Endothelial cell of umbilical vein (primary cell): ENCODE measurements at regions not wholly inside any gene's neighbourhood (a gene's known extent, or its start where the extent isn't known, plus 50 kb on each side); places are given as distances from the start of the nearest gene placed in this dataset.

Experiments
- BruUV-seq: library from RNA; stranded (reverse); fragments of 400-500 nt; replicated peaks from 2 replicates; lab custom pipeline; 2021; lab: Mats Ljungman, UMichigan
- CTCF ChIA-PET: fragments of 300-600, 350-600 bp; sonication (Branson Sonifier 250); formaldehyde crosslinking; loops from one replicate; lab custom pipeline; 2021; ENCODE audit warnings: antibody characterized with exemption, inconsistent platforms; lab: Charles Lee
- POLR2A ChIA-PET: fragments of 300-600, 350-600 bp; sonication (Branson Sonifier 250); formaldehyde crosslinking; loops from one replicate; lab custom pipeline; 2021; ENCODE audit warnings: antibody characterized with exemption, inconsistent platforms; lab: Charles Lee
- DNase-seq: peaks from one replicate; pipeline ENCODE4 v3.0.0-alpha.2; 2011; ENCODE audit warnings: low read depth, low spot score
- FAIRE-seq: peaks from 2 replicates; lab custom pipeline; 2011; peaks lifted over from hg19 to GRCh38; lab: Jason Lieb, UNC
- H2AFZ ChIP-seq: 2 replicates; pipeline ENCODE4 v1.6.0; 2012; ENCODE audit warnings: low read depth, low read length, control low read depth, inconsistent platforms
- H3K27ac ChIP-seq: 2 replicates; pipeline ENCODE4 v1.5.1; 2011; ENCODE audit warnings: low read depth, mild to moderate bottlenecking, control low read depth, low read length, moderate library complexity; ENCODE audit not compliant: insufficient read depth
- H3K27me3 ChIP-seq, 2 experiments: 2 replicates each; pipeline versions ENCODE4 v1.6.0 to v1.6.1; 2011; ENCODE audit warnings: low read length in 2 of 2, mixed read lengths in 1 of 2; ENCODE audit not compliant: control insufficient read depth in 2 of 2, insufficient read depth in 2 of 2
- H3K36me3 ChIP-seq, 2 experiments: 2 replicates in 1 of 2; 3 replicates in 1 of 2; pipeline ENCODE4 v1.5.1; 2011; ENCODE audit warnings: low read length in 2 of 2, mild to moderate bottlenecking in 1 of 2, moderate library complexity in 1 of 2; ENCODE audit not compliant: control insufficient read depth in 2 of 2, insufficient read depth in 2 of 2; ENCODE audit errors: extremely low read depth in 1 of 2
- H3K4me1 ChIP-seq: 3 replicates; pipeline ENCODE4 v1.5.1; 2011; ENCODE audit warnings: mild to moderate bottlenecking, low read length; ENCODE audit not compliant: control insufficient read depth, insufficient read depth; ENCODE audit errors: extremely low read depth
- H3K4me2 ChIP-seq: 2 replicates; pipeline ENCODE4 v1.6.1; 2011; ENCODE audit warnings: low read length, control low read depth, mixed read lengths; ENCODE audit not compliant: insufficient read depth
- H3K4me3 ChIP-seq, 3 experiments: fragments of 200-600 bp in 1 of 3; sonication (generic), shearing (Covaris generic) in 1 of 3; replicated peaks in 1 of 3; 2 replicates each; pipeline ENCODE4 v1.5.1; 2011 to 2016; ENCODE audit warnings: control low read depth in 3 of 3, low read length in 3 of 3, mild to moderate bottlenecking in 2 of 3, inconsistent platforms in 1 of 3, low read depth in 1 of 3, moderate library complexity in 1 of 3; ENCODE audit not compliant: insufficient read depth in 1 of 3
- H3K79me2 ChIP-seq: 2 replicates; pipeline ENCODE4 v1.6.0; 2012; ENCODE audit warnings: low read length, inconsistent platforms; ENCODE audit not compliant: control insufficient read depth, insufficient read depth
- H3K9ac ChIP-seq: replicated peaks from 2 replicates; pipeline ENCODE3; 2011; ENCODE audit warnings: low read length, control low read depth; ENCODE audit not compliant: insufficient read depth; ENCODE audit errors: extremely low read depth
- H3K9me1 ChIP-seq: replicated peaks from 3 replicates; pipeline ENCODE4 v1.6.0; 2011; ENCODE audit warnings: mild to moderate bottlenecking, low read length; ENCODE audit not compliant: control insufficient read depth, insufficient read depth; ENCODE audit errors: extremely low read depth
- H3K9me3 ChIP-seq: replicated peaks from 2 replicates; pipeline ENCODE4 v1.5.1; 2012; ENCODE audit warnings: low read length, inconsistent platforms; ENCODE audit not compliant: control insufficient read depth, insufficient read depth
- H4K20me1 ChIP-seq: replicated peaks from 2 replicates; pipeline ENCODE3; 2011; ENCODE audit warnings: mild to moderate bottlenecking, low read length; ENCODE audit not compliant: control insufficient read depth, insufficient read depth; ENCODE audit errors: extremely low read depth
- EZH2 ChIP-seq: IDR thresholded peaks from 2 replicates; pipeline ENCODE4 v1.6.1; 2012; ENCODE audit warnings: borderline replicate concordance, low read depth, mild to moderate bottlenecking, moderate library complexity, low read length, inconsistent platforms; ENCODE audit not compliant: severe bottlenecking
- FOS ChIP-seq: IDR thresholded peaks from 2 replicates; pipeline ENCODE4 v1.6.1; 2011; ENCODE audit warnings: mild to moderate bottlenecking, low read length, moderate library complexity, borderline replicate concordance; ENCODE audit not compliant: insufficient read depth
- GATA2 ChIP-seq: IDR thresholded peaks from 2 replicates; pipeline ENCODE4 v1.7.0; 2011; ENCODE audit warnings: low read depth, mild to moderate bottlenecking, moderate library complexity, mixed read lengths, low read length; ENCODE audit not compliant: insufficient read length, insufficient read depth
- MAX ChIP-seq: IDR thresholded peaks from 2 replicates; pipeline ENCODE4 v1.6.1; 2011; ENCODE audit not compliant: insufficient read depth, insufficient read length
- MYC ChIP-seq: IDR thresholded peaks from one replicate; pipeline ENCODE4 v1.6.1; 2011; ENCODE audit warnings: mild to moderate bottlenecking, low read depth, low read length
- POLR2AphosphoS5 ChIP-seq: IDR thresholded peaks from 2 replicates; pipeline ENCODE4 v1.6.1; 2012; ENCODE audit warnings: low read depth, mild to moderate bottlenecking, control low read depth, low read length, moderate library complexity; ENCODE audit not compliant: insufficient read depth
- dilution Hi-C: fragments of 300-500 bp; cut with MboI; formaldehyde crosslinking; loops from one replicate; pipeline ENCODE4 v1.15.0; 2019; ENCODE audit warnings: low sequenced_read_pairs; ENCODE audit not compliant: extremely low pct_ligation_motif_present
- intact Hi-C: fragments of 100-400 bp; cut with micrococcal nuclease; formaldehyde crosslinking; loops from one replicate; pipeline ENCODE4 v1.10.0; 2022
- TF ChIP-seq, protein P1 (sequence below), 2 donors: IDR thresholded peaks; 1 replicate in 1 of 2; 2 replicates in 1 of 2; pipeline ENCODE4 v1.5.1; 2011; ENCODE audit warnings: low read length in 2 of 2, mild to moderate bottlenecking in 2 of 2, moderate library complexity in 2 of 2, control low read depth in 1 of 2, inconsistent platforms in 1 of 2, low read depth in 1 of 2; ENCODE audit not compliant: insufficient read depth in 1 of 2; ENCODE audit errors: extremely low read depth in 1 of 2

DNA sequence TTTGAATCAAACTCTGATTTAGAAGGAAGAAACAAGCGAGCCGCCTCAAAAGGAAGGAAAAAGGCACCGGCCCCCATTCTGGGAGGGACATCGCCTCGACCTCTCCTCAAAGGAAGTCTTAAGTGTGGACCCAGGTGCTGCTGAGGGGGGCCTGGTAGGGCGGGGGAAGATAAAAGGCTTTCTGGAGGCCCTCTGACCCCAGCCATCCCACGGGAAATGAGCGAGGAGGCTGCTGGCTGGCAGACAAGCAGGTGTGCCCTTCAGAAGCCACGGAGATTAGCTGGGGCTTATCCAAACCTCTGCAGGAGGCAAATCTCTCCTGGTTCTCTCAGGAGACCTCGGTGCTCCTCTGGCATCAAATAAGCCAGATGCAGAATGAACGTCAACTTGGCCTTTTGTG lies 171.4 kb upstream of the BLID start:
- CTCF ChIA-PET = no interaction called here

More for the DNA sequence above, 171.4 kb upstream of the BLID start:
- dilution Hi-C loops = no loop called here
- no peaks in the 10 kb centered on the region for H4K20me1 ChIP-seq
- FAIRE-seq (no peak), DNase-seq (no peak)
- no peaks in the 10 kb centered on the region for H3K9me1 ChIP-seq
- H3K79me2 ChIP-seq = no peaks in the 10 kb centered on the region
- no peak overlapping the region for H3K4me3 ChIP-seq
- H3K4me1 ChIP-seq = no peaks in the 10 kb centered on the region
- POLR2A ChIA-PET = no interaction called here
- no peak overlapping the region for H3K9ac ChIP-seq
- intact Hi-C loops = no loop called here
- peaks cover 0 to 3% of the 10 kb centered on the region in 2 experiments for H3K27me3 ChIP-seq
- no TSS peak for BruUV-seq
- H3K27ac ChIP-seq = no peak overlapping the region
- H3K36me3 ChIP-seq = no peaks in the 10 kb centered on the region
- H3K9me3 ChIP-seq = no peaks in the 10 kb centered on the region
- no peak overlapping the region for H2AFZ ChIP-seq
- TF ChIP-seq MYC (no peak), GATA2 (no peak), MAX (no peak), EZH2 (no peak), FOS (no peak), POLR2AphosphoS5 (no peak)
- TF ChIP-seq, protein P1, sequence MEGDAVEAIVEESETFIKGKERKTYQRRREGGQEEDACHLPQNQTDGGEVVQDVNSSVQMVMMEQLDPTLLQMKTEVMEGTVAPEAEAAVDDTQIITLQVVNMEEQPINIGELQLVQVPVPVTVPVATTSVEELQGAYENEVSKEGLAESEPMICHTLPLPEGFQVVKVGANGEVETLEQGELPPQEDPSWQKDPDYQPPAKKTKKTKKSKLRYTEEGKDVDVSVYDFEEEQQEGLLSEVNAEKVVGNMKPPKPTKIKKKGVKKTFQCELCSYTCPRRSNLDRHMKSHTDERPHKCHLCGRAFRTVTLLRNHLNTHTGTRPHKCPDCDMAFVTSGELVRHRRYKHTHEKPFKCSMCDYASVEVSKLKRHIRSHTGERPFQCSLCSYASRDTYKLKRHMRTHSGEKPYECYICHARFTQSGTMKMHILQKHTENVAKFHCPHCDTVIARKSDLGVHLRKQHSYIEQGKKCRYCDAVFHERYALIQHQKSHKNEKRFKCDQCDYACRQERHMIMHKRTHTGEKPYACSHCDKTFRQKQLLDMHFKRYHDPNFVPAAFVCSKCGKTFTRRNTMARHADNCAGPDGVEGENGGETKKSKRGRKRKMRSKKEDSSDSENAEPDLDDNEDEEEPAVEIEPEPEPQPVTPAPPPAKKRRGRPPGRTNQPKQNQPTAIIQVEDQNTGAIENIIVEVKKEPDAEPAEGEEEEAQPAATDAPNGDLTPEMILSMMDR (IDR thresholded peaks at IDR 0.05; ENCODE audit: extremely low read depth in 1 of 2, insufficient read depth in 1 of 2, low read depth in 1 of 2, low read length in 2 of 2) = no peak
- no peak overlapping the region for H3K4me2 ChIP-seq
